WERI-Rb-1 (cell line): ENCODE measurements at regions not wholly inside any gene's neighbourhood (a gene's known extent, or its start where the extent isn't known, plus 50 kb on each side); places are given as distances from the start of the nearest gene placed in this dataset.

ENCODE experiments used
- DNase-seq: peaks from one replicate; pipeline ENCODE4 v3.0.0-alpha.2; 2020
- H3K27ac ChIP-seq: fragments of 250-450 bp; sonication (Bioruptor Pico); 2 replicates; pipeline ENCODE4 v1.5.1; 2020; ENCODE audit warnings: mild to moderate bottlenecking, moderate library complexity
- H3K27me3 ChIP-seq: fragments of 250-450 bp; sonication (Bioruptor Pico); 2 replicates; pipeline ENCODE4 v1.5.1; 2021; ENCODE audit warnings: mild to moderate bottlenecking, low read depth, moderate library complexity; ENCODE audit not compliant: insufficient read depth, severe bottlenecking
- H3K36me3 ChIP-seq: fragments of 250-450 bp; sonication (Bioruptor Pico); 2 replicates; pipeline ENCODE4 v1.5.1; 2020; ENCODE audit warnings: mild to moderate bottlenecking, moderate library complexity
- H3K4me3 ChIP-seq: 2 replicates; pipeline ENCODE4 v1.5.1; 2011; ENCODE audit warnings: low read depth, mild to moderate bottlenecking, control low read depth, low read length
- H3K9me3 ChIP-seq: fragments of 250-450 bp; sonication (Bioruptor Pico); 2 replicates; pipeline ENCODE4 v1.5.1; 2021; ENCODE audit warnings: mild to moderate bottlenecking, moderate library complexity; ENCODE audit not compliant: severe bottlenecking
- TF ChIP-seq, protein P1 (sequence below): IDR thresholded peaks from 2 replicates; pipeline ENCODE4 v1.5.1; 2011; ENCODE audit warnings: low read depth, mild to moderate bottlenecking, control low read depth, inconsistent platforms, low read length

DNA sequence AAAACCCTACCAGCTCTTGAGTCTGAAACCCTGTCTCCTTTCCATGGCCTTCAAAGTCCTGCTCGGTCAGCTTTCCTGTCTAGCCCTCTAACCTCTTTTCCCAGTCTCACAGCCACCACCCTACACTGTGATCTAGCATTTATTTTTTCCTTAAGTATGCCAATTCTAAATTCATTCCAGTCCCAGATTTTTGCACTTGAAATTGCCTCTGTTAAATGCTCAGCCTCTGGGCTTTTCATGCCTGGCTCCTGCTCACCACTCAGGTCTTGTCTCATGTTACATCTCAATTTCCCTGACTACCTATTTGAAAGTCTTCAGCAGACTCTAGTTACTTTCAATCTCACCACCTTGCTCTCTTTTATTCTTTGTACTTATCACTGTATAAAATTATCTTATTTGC is 176.2 kb downstream of the ADGRL4 start:
- no peak overlapping the region for H3K27ac ChIP-seq
- H3K4me3 ChIP-seq, result no peak overlapping the region
- no peak for DNase-seq
- H3K9me3 ChIP-seq, result no peaks in the 10 kb centered on the region
- H3K27me3 ChIP-seq, result no peaks in the 10 kb centered on the region
- TF ChIP-seq, protein P1, sequence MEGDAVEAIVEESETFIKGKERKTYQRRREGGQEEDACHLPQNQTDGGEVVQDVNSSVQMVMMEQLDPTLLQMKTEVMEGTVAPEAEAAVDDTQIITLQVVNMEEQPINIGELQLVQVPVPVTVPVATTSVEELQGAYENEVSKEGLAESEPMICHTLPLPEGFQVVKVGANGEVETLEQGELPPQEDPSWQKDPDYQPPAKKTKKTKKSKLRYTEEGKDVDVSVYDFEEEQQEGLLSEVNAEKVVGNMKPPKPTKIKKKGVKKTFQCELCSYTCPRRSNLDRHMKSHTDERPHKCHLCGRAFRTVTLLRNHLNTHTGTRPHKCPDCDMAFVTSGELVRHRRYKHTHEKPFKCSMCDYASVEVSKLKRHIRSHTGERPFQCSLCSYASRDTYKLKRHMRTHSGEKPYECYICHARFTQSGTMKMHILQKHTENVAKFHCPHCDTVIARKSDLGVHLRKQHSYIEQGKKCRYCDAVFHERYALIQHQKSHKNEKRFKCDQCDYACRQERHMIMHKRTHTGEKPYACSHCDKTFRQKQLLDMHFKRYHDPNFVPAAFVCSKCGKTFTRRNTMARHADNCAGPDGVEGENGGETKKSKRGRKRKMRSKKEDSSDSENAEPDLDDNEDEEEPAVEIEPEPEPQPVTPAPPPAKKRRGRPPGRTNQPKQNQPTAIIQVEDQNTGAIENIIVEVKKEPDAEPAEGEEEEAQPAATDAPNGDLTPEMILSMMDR, result no peak
- no peaks in the 10 kb centered on the region for H3K36me3 ChIP-seq

DNA sequence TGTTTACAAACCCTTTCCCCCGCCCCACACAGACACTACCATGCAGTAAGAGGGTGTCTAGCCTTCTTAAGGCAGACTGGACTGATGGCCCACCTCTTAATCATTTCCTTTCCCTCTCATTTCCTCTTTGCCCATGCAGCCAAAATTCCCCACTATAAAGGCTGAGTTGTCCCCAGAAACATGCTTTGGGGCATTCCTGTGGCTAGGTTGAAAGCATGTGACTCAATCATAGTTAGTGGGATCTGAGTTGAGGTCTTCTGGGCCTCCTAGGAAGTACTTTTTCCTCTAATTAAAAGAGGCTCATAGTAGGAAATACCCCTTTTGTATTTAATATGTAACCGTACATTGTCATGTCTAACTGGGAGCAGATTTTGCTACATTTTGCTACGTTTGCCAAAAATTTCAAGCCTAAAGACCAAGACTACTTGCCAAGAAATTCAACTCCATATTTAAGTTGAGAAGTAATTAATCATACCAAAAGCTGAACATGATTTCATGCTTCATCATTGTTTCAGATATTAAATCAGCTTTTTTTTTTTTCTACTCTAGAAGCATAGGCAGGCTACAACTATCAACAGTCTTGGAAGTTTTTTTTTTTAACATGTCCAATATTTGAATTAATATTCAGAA is 174.7 kb downstream of the ADGRL4 start:
- H3K9me3 ChIP-seq, result no peaks in the 10 kb centered on the region
- no peak for DNase-seq
- H3K4me3 ChIP-seq, result no peak overlapping the region
- H3K36me3 ChIP-seq, result no peaks in the 10 kb centered on the region
- TF ChIP-seq, protein P1, result no peak
- no peaks in the 10 kb centered on the region for H3K27me3 ChIP-seq
- H3K27ac ChIP-seq, result no peak overlapping the region

DNA sequence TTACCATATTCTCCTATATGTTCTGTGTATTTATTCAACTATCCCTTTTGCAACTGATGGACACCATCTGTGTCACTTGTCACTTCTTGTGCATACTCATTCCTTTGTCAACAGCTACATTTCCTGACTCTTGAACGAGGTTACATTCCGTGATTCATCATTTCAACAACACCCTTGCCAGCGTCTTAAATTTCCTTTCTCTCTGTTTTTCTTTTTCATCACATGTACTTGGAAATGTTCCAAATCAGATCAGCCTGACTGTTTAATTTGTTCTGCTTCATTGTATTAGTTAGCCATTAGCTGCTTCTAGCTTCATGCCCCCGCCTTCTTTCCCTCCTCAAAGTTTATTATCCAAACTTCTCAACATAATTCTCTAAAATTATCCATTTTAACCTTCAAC is 173.0 kb downstream of the ADGRL4 start:
- Histone ChIP-seq H3K9me3 (no peaks in the 10 kb centered on the region), H3K27ac (no peak overlapping the region), H3K4me3 (no peak overlapping the region), H3K36me3 (no peaks in the 10 kb centered on the region), H3K27me3 (no peaks in the 10 kb centered on the region)
- TF ChIP-seq, protein P1, result no peak
- DNase-seq, result no peak

DNA sequence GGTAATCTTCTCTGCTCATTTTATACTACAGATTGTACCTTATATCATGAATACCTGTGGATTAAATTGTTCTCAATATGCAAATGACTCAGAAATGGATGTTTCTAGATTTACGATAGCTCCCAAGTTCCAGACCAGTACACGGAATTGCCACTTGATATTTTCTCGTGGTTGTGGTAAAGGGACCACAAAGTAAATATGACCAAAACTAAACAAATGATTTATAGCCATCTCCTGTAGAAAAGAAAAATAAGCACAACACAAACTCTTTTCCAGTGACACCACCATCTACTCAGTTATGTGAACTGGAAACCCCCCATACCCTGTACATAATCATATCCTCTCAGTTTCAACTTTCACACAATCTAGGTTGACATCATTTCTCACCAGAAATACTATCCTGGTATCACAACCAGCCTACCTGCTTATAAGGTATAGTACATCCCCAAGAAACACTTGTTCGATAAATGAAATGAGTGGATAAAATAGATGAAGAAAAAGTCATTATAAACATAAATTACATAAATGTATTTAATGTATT is 172.3 kb downstream of the ADGRL4 start:
- TF ChIP-seq, protein P1, result no peak
- DNase-seq, result no peak
- Histone ChIP-seq H3K36me3 (no peaks in the 10 kb centered on the region), H3K9me3 (no peaks in the 10 kb centered on the region), H3K27ac (no peak overlapping the region), H3K27me3 (no peaks in the 10 kb centered on the region), H3K4me3 (no peak overlapping the region)

DNA sequence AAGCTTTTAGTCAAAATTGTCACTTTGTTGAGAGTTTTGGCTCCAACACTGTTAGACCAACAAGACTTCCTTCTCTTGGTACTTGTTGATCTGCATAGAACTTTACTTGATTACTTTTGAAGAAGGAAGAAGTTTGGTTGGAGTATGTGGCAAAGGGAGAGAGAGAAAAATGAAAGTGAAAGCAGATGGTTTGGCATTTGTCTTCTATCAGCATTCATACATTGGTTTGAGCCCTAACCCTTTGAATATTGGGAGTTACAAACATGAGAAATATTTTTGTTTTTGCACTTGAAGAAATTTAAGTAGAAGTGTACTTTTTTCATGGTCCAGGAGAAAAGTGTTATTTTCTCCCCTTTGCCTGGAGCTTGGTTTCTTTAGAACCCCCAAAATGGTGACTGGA is 169.8 kb downstream of the ADGRL4 start:
- no peaks in the 10 kb centered on the region for H3K36me3 ChIP-seq
- no peak overlapping the region for H3K27ac ChIP-seq
- no peaks in the 10 kb centered on the region for H3K9me3 ChIP-seq
- no peak for DNase-seq
- TF ChIP-seq, protein P1, result no peak
- no peak overlapping the region for H3K4me3 ChIP-seq
- H3K27me3 ChIP-seq, result no peaks in the 10 kb centered on the region
